ENCODE measurements at regions not wholly inside any gene's neighbourhood (a gene's known extent, or its start where the extent isn't known, plus 50 kb on each side); places are given as distances from the start of the nearest gene placed in this dataset.

DNA sequence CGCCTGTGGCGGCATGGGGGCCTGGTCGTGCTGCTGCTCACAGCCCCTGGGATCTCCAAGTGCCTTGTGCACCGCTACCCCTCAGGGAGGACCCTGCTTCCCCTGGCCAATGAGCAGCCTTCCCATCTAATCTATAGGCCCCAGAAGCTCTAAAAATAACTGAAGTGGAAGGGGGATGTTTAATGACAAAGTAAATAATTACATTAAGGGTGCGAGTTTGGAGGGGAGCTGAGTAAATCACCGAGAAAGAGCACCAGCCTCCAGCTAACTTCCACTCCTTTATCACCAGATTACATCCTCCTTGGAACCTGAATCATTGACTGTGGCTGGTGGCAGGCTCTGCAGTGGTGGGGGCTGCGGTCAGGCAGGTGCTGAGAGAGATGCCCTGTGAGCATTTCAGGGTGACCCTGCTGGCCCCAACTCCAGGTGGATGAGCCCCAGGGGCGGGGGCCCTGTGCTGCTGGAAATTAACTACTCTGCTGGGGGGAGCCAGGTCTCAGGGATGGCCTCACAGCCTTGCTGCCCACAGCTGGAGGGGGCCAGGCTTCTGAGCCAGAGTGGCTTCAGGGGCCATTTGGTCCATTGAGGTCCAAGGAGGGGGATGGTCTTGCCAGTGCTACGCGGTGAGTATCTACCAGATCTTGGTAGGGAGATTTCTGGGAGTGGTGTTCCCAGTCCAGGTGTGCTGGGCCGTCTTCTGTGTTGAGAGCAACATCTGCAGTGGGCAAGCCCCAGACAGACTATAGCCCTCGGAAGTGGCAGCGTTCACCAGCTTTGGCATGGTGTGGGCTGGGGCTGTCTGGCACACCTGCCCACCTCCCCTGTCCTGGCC lies 74.2 kb downstream of the GLI2 start:
- Histone ChIP-seq H3K79me2 (ENCODE audit: control insufficient read depth, insufficient read depth, low read length) (no peaks in the 10 kb centered on the region), H3K9me3 (ENCODE audit: control extremely low read depth in 1 of 3, control insufficient read depth in 2 of 3, insufficient read depth in 1 of 3, low read length in 2 of 3) (peaks cover 0 to 6% (median 0%) of the 10 kb centered on the region in 3 donors), H4K20me1 (ENCODE audit: control insufficient read depth, insufficient read depth, low read length, poor library complexity, severe bottlenecking) (no peaks in the 10 kb centered on the region), H3K9ac (ENCODE audit: low read length) (no peak overlapping the region), H3K4me2 (replicated peaks; ENCODE audit: low read depth, low read length, poor library complexity, severe bottlenecking) (no peak overlapping the region), H3K27me3 (replicated peaks in 1 of 4; ENCODE audit: control extremely low read depth in 1 of 4, control insufficient read depth in 3 of 4, insufficient read depth in 4 of 4, low read length in 3 of 4) (peaks cover 0 to 1% (median 0%) of the 10 kb centered on the region in 4 experiments), H3K27ac (ENCODE audit: low read length in 2 of 2) (no peak overlapping the region), H3K36me3 (replicated peaks in 1 of 2; ENCODE audit: control extremely low read depth in 1 of 2, control insufficient read depth in 1 of 2, extremely low read depth in 1 of 2, insufficient read depth in 2 of 2, low read length in 1 of 2) (no peaks in the 10 kb centered on the region), H3K4me1 (ENCODE audit: control insufficient read depth in 2 of 2, insufficient read depth in 2 of 2, low read length in 2 of 2) (no peaks in the 10 kb centered on the region), H3K4me3 (ENCODE audit: control extremely low read depth in 1 of 5, extremely low read depth in 1 of 5, insufficient read depth in 1 of 5, low read depth in 2 of 5, low read length in 4 of 5) (no peak overlapping the region), H2AFZ (ENCODE audit: insufficient read depth, low read depth, low read length, poor library complexity, severe bottlenecking) (no peak overlapping the region)
- TF ChIP-seq, protein P1, sequence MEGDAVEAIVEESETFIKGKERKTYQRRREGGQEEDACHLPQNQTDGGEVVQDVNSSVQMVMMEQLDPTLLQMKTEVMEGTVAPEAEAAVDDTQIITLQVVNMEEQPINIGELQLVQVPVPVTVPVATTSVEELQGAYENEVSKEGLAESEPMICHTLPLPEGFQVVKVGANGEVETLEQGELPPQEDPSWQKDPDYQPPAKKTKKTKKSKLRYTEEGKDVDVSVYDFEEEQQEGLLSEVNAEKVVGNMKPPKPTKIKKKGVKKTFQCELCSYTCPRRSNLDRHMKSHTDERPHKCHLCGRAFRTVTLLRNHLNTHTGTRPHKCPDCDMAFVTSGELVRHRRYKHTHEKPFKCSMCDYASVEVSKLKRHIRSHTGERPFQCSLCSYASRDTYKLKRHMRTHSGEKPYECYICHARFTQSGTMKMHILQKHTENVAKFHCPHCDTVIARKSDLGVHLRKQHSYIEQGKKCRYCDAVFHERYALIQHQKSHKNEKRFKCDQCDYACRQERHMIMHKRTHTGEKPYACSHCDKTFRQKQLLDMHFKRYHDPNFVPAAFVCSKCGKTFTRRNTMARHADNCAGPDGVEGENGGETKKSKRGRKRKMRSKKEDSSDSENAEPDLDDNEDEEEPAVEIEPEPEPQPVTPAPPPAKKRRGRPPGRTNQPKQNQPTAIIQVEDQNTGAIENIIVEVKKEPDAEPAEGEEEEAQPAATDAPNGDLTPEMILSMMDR (IDR thresholded peaks at IDR 0.05): no peak
- no peak for TF ChIP-seq EZH2 (IDR thresholded peaks at IDR 0.05; ENCODE audit: borderline replicate concordance, insufficient read depth, low read depth, low read length, poor library complexity, severe bottlenecking)
- DNase-seq (no peak), ATAC-seq (ENCODE audit: low read depth) (no peak)
- Mint-ChIP-seq H3K9me3 (ENCODE audit: insufficient read depth) (no peaks in the 10 kb centered on the region), H3K4me1 (no peaks in the 10 kb centered on the region), H3K27ac (no peak overlapping the region), H3K4me3 (no peak overlapping the region), H3K27me3 (peaks cover 8% of the 10 kb centered on the region)
- CTCF ChIA-PET: no interaction called here
- 71% methylated on average over 7 of the region's 13 CpGs for WGBS (ENCODE audit: insufficient coverage)
- intact Hi-C loops (cut with micrococcal nuclease): no loop called here
- POLR2A ChIA-PET: interaction anchor here (0.6 kb wide), 1 partner anchor 1379 kb away, joined by 4 read pairs; no protein-coding TSS in a partner anchor

DNA sequence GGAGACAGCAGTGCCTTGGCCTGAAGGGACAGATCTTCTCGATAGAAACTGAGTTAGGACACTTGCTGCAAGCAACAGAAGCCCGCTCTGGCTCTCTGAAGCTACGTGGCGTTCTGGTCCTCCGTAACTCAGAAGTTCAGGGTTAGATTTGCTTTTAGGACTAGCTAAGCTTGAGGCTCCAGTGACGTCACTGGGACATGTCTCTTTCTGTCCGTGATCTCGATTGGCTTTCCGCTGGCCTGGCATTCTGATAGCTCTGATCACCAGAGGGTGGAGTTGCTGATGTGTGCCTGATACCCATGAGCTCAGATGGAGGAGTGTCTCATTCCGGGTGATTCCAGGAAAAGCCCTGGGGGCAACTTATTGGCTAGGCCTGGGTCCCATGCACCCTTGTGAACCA lies 75.0 kb downstream of the GLI2 start:
- Histone ChIP-seq H3K27ac (ENCODE audit: low read length in 2 of 2) (no peak overlapping the region), H3K36me3 (replicated peaks in 1 of 2; ENCODE audit: control extremely low read depth in 1 of 2, control insufficient read depth in 1 of 2, extremely low read depth in 1 of 2, insufficient read depth in 2 of 2, low read length in 1 of 2) (no peaks in the 10 kb centered on the region), H3K9ac (ENCODE audit: low read length) (no peak overlapping the region), H3K79me2 (ENCODE audit: control insufficient read depth, insufficient read depth, low read length) (no peaks in the 10 kb centered on the region), H4K20me1 (ENCODE audit: control insufficient read depth, insufficient read depth, low read length, poor library complexity, severe bottlenecking) (no peaks in the 10 kb centered on the region), H3K4me3 (ENCODE audit: control extremely low read depth in 1 of 5, extremely low read depth in 1 of 5, insufficient read depth in 1 of 5, low read depth in 2 of 5, low read length in 4 of 5) (no peak overlapping the region), H3K9me3 (ENCODE audit: control extremely low read depth in 1 of 3, control insufficient read depth in 2 of 3, insufficient read depth in 1 of 3, low read length in 2 of 3) (peaks cover 0 to 6% (median 0%) of the 10 kb centered on the region in 3 donors), H3K4me2 (replicated peaks; ENCODE audit: low read depth, low read length, poor library complexity, severe bottlenecking) (no peak overlapping the region), H2AFZ (ENCODE audit: insufficient read depth, low read depth, low read length, poor library complexity, severe bottlenecking) (no peak overlapping the region), H3K4me1 (ENCODE audit: control insufficient read depth in 2 of 2, insufficient read depth in 2 of 2, low read length in 2 of 2) (no peaks in the 10 kb centered on the region), H3K27me3 (replicated peaks in 1 of 4; ENCODE audit: control extremely low read depth in 1 of 4, control insufficient read depth in 3 of 4, insufficient read depth in 4 of 4, low read length in 3 of 4) (no peaks in the 10 kb centered on the region)
- ATAC-seq (ENCODE audit: low read depth) (no peak), DNase-seq (no peak)
- TF ChIP-seq, protein P1 (IDR thresholded peaks at IDR 0.05): no peak
- TF ChIP-seq EZH2 (IDR thresholded peaks at IDR 0.05; ENCODE audit: borderline replicate concordance, insufficient read depth, low read depth, low read length, poor library complexity, severe bottlenecking): no peak
- ChIA-PET CTCF (no interaction called here), POLR2A (no interaction called here)
- intact Hi-C loops (cut with micrococcal nuclease): no loop called here
- Mint-ChIP-seq H3K4me3 (no peak overlapping the region), H3K27ac (no peak overlapping the region), H3K27me3 (peaks cover 8% of the 10 kb centered on the region), H3K9me3 (ENCODE audit: insufficient read depth) (no peaks in the 10 kb centered on the region), H3K4me1 (no peaks in the 10 kb centered on the region)
- 96% methylated on average over 10 of the region's 10 CpGs for WGBS (ENCODE audit: insufficient coverage)

Data from B cell (primary cell).